SK-N-SH treated with all-trans-retinoic acid at 6 μM for 48 hours (cell line): ENCODE measurements at regions not wholly inside any gene's neighbourhood (a gene's known extent, or its start where the extent isn't known, plus 50 kb on each side); places are given as distances from the start of the nearest gene placed in this dataset.
A peak's percentile ranks its signal among the peaks of the same experiment; 100 is the strongest.

ENCODE experiments used
- ATAC-seq: fragments of 200-7000 bp; cut with Tn5 transposase; 3 replicates; pipeline ENCODE4 v1.9.1; 2020; ENCODE audit warnings: mild to moderate bottlenecking, moderate library complexity
- ARNTL ChIP-seq: fragments of 450-650 bp; formaldehyde crosslinking; IDR thresholded peaks from 2 replicates; pipeline ENCODE4 v1.5.0; 2020; ENCODE audit warnings: low read depth, mild to moderate bottlenecking, moderate library complexity, borderline replicate concordance
- BACH2 ChIP-seq: fragments of 250-450 bp; sonication (Bioruptor Pico); IDR thresholded peaks from 2 replicates; pipeline ENCODE4 v1.9.0; 2021; ENCODE audit warnings: mild to moderate bottlenecking, borderline replicate concordance
- ESRRG ChIP-seq: fragments of 250-450 bp; sonication (Bioruptor Pico); IDR thresholded peaks from 2 replicates; pipeline ENCODE4 v1.6.1; 2021; ENCODE audit warnings: mild to moderate bottlenecking
- GLIS3 ChIP-seq: fragments of 250-450 bp; sonication (Bioruptor Pico); IDR thresholded peaks from 2 replicates; pipeline ENCODE4 v1.5.0; 2020; ENCODE audit warnings: mild to moderate bottlenecking, moderate library complexity
- ISL1 ChIP-seq: fragments of 250-450 bp; sonication (Bioruptor Pico); IDR thresholded peaks from 2 replicates; pipeline ENCODE4 v2.1.2; 2022; ENCODE audit warnings: mild to moderate bottlenecking, moderate library complexity
- OSR1 ChIP-seq: fragments of 250-450 bp; sonication (Bioruptor Pico); IDR thresholded peaks from 2 replicates; pipeline ENCODE4 v1.8.0; 2022; ENCODE audit warnings: moderate library complexity, mild to moderate bottlenecking, inconsistent platforms
- PPARA ChIP-seq: fragments of 250-450 bp; sonication (Bioruptor Pico); IDR thresholded peaks from 2 replicates; pipeline ENCODE4 v1.5.0; 2020; ENCODE audit warnings: mild to moderate bottlenecking, borderline replicate concordance
- RARB ChIP-seq: fragments of 250-450 bp; sonication (Bioruptor Pico); IDR thresholded peaks from 2 replicates; pipeline ENCODE4 v1.8.0; 2021; ENCODE audit warnings: mild to moderate bottlenecking, moderate library complexity
- TCF4 ChIP-seq: fragments of 250-450 bp; sonication (Bioruptor Pico); IDR thresholded peaks from 2 replicates; pipeline ENCODE4 v1.8.0; 2021; ENCODE audit warnings: mild to moderate bottlenecking, moderate library complexity, borderline replicate concordance
- TOX ChIP-seq: fragments of 250-450 bp; sonication (Bioruptor Pico); IDR thresholded peaks from 2 replicates; pipeline ENCODE4 v1.8.0; 2021; ENCODE audit warnings: mild to moderate bottlenecking, moderate library complexity, borderline replicate concordance
- ZC3H10 ChIP-seq: fragments of 250-450 bp; sonication (Bioruptor Pico); IDR thresholded peaks from 2 replicates; pipeline ENCODE4 v1.5.1; 2021; ENCODE audit warnings: mild to moderate bottlenecking, moderate library complexity
- ZFP3 ChIP-seq: fragments of 250-450 bp; sonication (Bioruptor Pico); IDR thresholded peaks from 2 replicates; pipeline ENCODE4 v1.5.0; 2020; ENCODE audit warnings: mild to moderate bottlenecking, moderate library complexity
- ZFP30 ChIP-seq: fragments of 450-650 bp; formaldehyde crosslinking; IDR thresholded peaks from 2 replicates; pipeline ENCODE4 v1.5.0; 2022; ENCODE audit warnings: mild to moderate bottlenecking, moderate library complexity
- ZNF565 ChIP-seq: fragments of 450-650 bp; formaldehyde crosslinking; conservative IDR thresholded peaks from 2 replicates; pipeline ENCODE4 v1.5.0; 2020; ENCODE audit warnings: low read depth, mild to moderate bottlenecking, moderate library complexity
- ZNF8 ChIP-seq: fragments of 450-650 bp; formaldehyde crosslinking; IDR thresholded peaks from 2 replicates; pipeline ENCODE4 v1.5.0; 2020; ENCODE audit warnings: mild to moderate bottlenecking, moderate library complexity
- TF ChIP-seq, protein P1 (sequence below): fragments of 250-450 bp; sonication (Bioruptor Pico); IDR thresholded peaks from 2 replicates; pipeline ENCODE4 v1.5.1; 2020; ENCODE audit warnings: low read depth, mild to moderate bottlenecking, moderate library complexity
- TF ChIP-seq, protein P2 (sequence below): fragments of 250-450 bp; sonication (Bioruptor Pico); IDR thresholded peaks from 2 replicates; pipeline ENCODE4 v1.8.0; 2021; ENCODE audit warnings: low read depth, mild to moderate bottlenecking, moderate library complexity, borderline replicate concordance
- TF ChIP-seq, protein P3 (sequence below): fragments of 250-450 bp; sonication (Bioruptor Pico); IDR thresholded peaks from 2 replicates; pipeline ENCODE4 v1.5.0; 2020; ENCODE audit warnings: mild to moderate bottlenecking, moderate library complexity
- TF ChIP-seq, protein P4 (sequence below): fragments of 250-450 bp; sonication (Bioruptor Pico); IDR thresholded peaks from 2 replicates; pipeline ENCODE4 v1.5.1; 2021; ENCODE audit warnings: mild to moderate bottlenecking, moderate library complexity
- TF ChIP-seq, protein P5 (sequence below): fragments of 250-450 bp; sonication (Bioruptor Pico); IDR thresholded peaks from 2 replicates; pipeline ENCODE4 v1.8.0; 2020; ENCODE audit warnings: mild to moderate bottlenecking, moderate library complexity, borderline replicate concordance

DNA sequence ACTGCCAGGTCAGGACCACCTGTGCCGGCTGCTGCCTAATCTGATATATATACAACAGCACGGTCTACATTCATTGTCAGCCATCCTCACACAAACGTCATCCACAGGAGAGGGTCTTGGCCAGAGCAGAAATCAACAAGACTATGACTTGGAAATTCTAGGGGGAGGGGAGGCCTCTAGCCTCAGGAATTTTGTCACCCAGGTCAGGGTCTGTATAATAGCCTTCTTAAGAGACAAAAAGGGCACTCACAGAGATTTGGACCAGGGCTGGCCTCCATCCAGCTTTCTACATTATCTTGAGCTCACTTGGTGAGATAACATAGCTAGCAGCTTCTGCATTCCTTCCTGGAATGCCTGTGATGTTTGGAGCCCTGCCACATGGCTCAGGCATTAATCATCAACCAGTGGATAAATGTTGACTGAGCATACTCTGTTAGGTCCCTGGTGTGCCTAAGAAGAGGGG, 50.4 kb upstream of the CTIF start:
- peak; percentile 97 for ATAC-seq
- TF ChIP-seq OSR1 = no peak
- TF ChIP-seq ISL1 = peak; percentile 89
- TF ChIP-seq, protein P1, sequence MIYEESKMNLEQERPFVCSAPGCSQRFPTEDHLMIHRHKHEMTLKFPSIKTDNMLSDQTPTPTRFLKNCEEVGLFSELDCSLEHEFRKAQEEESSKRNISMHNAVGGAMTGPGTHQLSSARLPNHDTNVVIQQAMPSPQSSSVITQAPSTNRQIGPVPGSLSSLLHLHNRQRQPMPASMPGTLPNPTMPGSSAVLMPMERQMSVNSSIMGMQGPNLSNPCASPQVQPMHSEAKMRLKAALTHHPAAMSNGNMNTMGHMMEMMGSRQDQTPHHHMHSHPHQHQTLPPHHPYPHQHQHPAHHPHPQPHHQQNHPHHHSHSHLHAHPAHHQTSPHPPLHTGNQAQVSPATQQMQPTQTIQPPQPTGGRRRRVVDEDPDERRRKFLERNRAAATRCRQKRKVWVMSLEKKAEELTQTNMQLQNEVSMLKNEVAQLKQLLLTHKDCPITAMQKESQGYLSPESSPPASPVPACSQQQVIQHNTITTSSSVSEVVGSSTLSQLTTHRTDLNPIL (CRISPR knock-in tag) = peak; percentile 74; the same call in 1 of the 2 replicates

DNA sequence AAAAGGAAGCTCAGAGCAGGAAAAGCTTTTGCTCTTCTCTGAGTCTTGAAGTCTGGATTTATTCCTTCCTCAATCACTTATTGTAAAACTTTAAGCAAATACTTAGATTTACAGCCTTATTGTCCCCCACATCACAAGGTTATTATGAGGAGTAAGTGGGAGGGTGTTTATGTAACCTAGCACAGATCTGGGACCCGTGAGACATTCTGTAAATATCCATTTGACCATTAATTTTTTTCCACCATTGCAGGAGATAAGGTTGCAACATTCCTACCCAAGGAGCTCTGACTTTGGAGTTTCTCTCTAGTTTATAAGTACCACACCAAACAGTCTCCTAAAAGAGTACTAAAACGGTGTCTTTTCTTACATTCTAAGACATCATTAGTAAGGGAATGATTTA, 52.1 kb upstream of the CTIF start:
- TF ChIP-seq TCF4 (CRISPR knock-in tag) (no peak), TOX (no peak), OSR1 (no peak), ESRRG (CRISPR knock-in tag) (no peak), GLIS3 (no peak), ARNTL (CRISPR knock-in tag) (no peak), RARB (CRISPR knock-in tag) (no peak), ZC3H10 (CRISPR knock-in tag) (no peak), ZFP30 (CRISPR knock-in tag) (no peak), PPARA (no peak), BACH2 (CRISPR knock-in tag) (no peak), ZNF8 (CRISPR knock-in tag) (no peak), ZNF565 (CRISPR knock-in tag) (no peak), ISL1 (no peak), ZFP3 (CRISPR knock-in tag) (no peak)
- TF ChIP-seq, protein P2, sequence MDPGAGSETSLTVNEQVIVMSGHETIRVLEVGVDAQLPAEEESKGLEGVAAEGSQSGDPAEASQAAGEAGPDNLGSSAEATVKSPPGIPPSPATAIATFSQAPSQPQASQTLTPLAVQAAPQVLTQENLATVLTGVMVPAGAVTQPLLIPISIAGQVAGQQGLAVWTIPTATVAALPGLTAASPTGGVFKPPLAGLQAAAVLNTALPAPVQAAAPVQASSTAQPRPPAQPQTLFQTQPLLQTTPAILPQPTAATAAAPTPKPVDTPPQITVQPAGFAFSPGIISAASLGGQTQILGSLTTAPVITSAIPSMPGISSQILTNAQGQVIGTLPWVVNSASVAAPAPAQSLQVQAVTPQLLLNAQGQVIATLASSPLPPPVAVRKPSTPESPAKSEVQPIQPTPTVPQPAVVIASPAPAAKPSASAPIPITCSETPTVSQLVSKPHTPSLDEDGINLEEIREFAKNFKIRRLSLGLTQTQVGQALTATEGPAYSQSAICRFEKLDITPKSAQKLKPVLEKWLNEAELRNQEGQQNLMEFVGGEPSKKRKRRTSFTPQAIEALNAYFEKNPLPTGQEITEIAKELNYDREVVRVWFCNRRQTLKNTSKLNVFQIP (CRISPR knock-in tag) = no peak
- TF ChIP-seq, protein P3, sequence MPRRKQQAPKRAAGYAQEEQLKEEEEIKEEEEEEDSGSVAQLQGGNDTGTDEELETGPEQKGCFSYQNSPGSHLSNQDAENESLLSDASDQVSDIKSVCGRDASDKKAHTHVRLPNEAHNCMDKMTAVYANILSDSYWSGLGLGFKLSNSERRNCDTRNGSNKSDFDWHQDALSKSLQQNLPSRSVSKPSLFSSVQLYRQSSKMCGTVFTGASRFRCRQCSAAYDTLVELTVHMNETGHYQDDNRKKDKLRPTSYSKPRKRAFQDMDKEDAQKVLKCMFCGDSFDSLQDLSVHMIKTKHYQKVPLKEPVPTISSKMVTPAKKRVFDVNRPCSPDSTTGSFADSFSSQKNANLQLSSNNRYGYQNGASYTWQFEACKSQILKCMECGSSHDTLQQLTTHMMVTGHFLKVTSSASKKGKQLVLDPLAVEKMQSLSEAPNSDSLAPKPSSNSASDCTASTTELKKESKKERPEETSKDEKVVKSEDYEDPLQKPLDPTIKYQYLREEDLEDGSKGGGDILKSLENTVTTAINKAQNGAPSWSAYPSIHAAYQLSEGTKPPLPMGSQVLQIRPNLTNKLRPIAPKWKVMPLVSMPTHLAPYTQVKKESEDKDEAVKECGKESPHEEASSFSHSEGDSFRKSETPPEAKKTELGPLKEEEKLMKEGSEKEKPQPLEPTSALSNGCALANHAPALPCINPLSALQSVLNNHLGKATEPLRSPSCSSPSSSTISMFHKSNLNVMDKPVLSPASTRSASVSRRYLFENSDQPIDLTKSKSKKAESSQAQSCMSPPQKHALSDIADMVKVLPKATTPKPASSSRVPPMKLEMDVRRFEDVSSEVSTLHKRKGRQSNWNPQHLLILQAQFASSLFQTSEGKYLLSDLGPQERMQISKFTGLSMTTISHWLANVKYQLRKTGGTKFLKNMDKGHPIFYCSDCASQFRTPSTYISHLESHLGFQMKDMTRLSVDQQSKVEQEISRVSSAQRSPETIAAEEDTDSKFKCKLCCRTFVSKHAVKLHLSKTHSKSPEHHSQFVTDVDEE (CRISPR knock-in tag) = no peak
- TF ChIP-seq, protein P4, sequence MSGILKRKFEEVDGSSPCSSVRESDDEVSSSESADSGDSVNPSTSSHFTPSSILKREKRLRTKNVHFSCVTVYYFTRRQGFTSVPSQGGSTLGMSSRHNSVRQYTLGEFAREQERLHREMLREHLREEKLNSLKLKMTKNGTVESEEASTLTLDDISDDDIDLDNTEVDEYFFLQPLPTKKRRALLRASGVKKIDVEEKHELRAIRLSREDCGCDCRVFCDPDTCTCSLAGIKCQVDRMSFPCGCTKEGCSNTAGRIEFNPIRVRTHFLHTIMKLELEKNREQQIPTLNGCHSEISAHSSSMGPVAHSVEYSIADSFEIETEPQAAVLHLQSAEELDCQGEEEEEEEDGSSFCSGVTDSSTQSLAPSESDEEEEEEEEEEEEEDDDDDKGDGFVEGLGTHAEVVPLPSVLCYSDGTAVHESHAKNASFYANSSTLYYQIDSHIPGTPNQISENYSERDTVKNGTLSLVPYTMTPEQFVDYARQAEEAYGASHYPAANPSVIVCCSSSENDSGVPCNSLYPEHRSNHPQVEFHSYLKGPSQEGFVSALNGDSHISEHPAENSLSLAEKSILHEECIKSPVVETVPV (CRISPR knock-in tag) = no peak
- TF ChIP-seq, protein P5, sequence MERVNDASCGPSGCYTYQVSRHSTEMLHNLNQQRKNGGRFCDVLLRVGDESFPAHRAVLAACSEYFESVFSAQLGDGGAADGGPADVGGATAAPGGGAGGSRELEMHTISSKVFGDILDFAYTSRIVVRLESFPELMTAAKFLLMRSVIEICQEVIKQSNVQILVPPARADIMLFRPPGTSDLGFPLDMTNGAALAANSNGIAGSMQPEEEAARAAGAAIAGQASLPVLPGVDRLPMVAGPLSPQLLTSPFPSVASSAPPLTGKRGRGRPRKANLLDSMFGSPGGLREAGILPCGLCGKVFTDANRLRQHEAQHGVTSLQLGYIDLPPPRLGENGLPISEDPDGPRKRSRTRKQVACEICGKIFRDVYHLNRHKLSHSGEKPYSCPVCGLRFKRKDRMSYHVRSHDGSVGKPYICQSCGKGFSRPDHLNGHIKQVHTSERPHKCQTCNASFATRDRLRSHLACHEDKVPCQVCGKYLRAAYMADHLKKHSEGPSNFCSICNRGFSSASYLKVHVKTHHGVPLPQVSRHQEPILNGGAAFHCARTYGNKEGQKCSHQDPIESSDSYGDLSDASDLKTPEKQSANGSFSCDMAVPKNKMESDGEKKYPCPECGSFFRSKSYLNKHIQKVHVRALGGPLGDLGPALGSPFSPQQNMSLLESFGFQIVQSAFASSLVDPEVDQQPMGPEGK (CRISPR knock-in tag) = no peak
- no peak for ATAC-seq

DNA sequence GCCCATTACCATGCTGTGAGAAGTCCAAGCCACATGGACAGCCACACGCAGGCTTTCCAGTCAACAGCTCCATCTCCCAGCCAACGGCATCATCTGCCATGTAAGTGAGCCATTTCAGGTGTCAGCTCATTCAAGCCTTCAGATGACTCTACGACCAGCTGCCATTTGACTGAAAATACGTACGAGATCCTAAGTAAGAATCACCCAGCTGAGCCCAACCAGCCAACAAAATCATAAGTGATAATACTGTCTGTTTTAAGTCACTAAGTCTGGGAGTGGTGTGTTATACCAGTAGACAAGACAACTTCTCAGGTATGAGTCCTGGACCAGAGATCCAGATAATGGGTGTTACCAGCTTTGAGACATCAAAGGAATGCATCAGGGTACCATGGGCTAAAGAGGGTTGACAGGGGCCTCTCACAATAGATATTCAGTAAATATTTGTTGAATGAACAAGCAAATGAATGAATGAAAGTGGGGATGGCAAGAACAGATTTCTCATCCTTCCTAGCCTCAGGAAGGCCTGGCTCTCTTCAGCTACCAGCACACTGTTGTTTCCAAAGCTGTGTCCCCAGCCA, 52.9 kb upstream of the CTIF start:
- no peak for TF ChIP-seq ARNTL (CRISPR knock-in tag)
- TF ChIP-seq, protein P3 (CRISPR knock-in tag) = no peak
- TF ChIP-seq TCF4 (CRISPR knock-in tag) = no peak
- TF ChIP-seq RARB (CRISPR knock-in tag) = no peak
- TF ChIP-seq ZNF8 (CRISPR knock-in tag) = no peak
- TF ChIP-seq, all 23 proteins: peak for 0
- no peak for ATAC-seq
